ENCODE measurements at regions not wholly inside any gene's neighbourhood (a gene's known extent, or its start where the extent isn't known, plus 50 kb on each side); places are given as distances from the start of the nearest gene placed in this dataset.

DNA sequence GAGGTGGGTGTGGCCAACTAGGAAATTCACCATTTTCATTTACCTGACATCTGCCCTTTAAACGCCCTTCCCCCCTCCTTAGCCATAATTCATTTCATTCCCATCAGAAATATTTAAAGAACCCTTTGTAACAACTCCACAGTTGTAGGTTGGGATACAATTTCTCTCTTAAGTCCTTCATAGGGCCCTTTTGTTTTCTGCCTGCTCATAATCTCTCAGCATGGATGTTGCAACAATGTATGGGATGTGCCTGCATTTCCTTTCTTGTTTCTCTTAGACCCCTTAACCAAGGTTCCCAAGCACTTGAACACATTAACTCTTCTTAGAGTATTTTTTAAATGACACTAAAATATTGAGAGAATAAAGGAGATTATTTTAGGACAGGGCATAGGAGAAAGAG is 51.7 kb upstream of the MYO10 start:
- TF ChIP-seq TAF1 (IDR thresholded peaks at IDR 0.05; ENCODE audit: low read depth) (no peak), TEAD4 (IDR thresholded peaks at IDR 0.05) (no peak), EGR1 (IDR thresholded peaks at IDR 0.05) (no peak), TCF12 (IDR thresholded peaks at IDR 0.05; ENCODE audit: low read depth) (no peak), YY1 (IDR thresholded peaks at IDR 0.05; ENCODE audit: low read depth) (no peak), CREB1 (IDR thresholded peaks at IDR 0.05; ENCODE audit: low read depth) (no peak), NFIC (IDR thresholded peaks at IDR 0.05) (no peak), MAX (IDR thresholded peaks at IDR 0.05) (no peak), ZBTB7A (IDR thresholded peaks at IDR 0.05; ENCODE audit: low read depth) (no peak), RAD21 (IDR thresholded peaks at IDR 0.05; ENCODE audit: low read depth) (no peak), FOXM1 (IDR thresholded peaks at IDR 0.05; ENCODE audit: borderline replicate concordance, low read depth) (no peak), EP300 (IDR thresholded peaks at IDR 0.05; ENCODE audit: borderline replicate concordance) (no peak), CEBPB (IDR thresholded peaks at IDR 0.05) (no peak)
- TF ChIP-seq, protein P1, sequence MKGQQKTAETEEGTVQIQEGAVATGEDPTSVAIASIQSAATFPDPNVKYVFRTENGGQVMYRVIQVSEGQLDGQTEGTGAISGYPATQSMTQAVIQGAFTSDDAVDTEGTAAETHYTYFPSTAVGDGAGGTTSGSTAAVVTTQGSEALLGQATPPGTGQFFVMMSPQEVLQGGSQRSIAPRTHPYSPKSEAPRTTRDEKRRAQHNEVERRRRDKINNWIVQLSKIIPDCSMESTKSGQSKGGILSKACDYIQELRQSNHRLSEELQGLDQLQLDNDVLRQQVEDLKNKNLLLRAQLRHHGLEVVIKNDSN (IDR thresholded peaks at IDR 0.05): no peak
- TF ChIP-seq, protein P2, sequence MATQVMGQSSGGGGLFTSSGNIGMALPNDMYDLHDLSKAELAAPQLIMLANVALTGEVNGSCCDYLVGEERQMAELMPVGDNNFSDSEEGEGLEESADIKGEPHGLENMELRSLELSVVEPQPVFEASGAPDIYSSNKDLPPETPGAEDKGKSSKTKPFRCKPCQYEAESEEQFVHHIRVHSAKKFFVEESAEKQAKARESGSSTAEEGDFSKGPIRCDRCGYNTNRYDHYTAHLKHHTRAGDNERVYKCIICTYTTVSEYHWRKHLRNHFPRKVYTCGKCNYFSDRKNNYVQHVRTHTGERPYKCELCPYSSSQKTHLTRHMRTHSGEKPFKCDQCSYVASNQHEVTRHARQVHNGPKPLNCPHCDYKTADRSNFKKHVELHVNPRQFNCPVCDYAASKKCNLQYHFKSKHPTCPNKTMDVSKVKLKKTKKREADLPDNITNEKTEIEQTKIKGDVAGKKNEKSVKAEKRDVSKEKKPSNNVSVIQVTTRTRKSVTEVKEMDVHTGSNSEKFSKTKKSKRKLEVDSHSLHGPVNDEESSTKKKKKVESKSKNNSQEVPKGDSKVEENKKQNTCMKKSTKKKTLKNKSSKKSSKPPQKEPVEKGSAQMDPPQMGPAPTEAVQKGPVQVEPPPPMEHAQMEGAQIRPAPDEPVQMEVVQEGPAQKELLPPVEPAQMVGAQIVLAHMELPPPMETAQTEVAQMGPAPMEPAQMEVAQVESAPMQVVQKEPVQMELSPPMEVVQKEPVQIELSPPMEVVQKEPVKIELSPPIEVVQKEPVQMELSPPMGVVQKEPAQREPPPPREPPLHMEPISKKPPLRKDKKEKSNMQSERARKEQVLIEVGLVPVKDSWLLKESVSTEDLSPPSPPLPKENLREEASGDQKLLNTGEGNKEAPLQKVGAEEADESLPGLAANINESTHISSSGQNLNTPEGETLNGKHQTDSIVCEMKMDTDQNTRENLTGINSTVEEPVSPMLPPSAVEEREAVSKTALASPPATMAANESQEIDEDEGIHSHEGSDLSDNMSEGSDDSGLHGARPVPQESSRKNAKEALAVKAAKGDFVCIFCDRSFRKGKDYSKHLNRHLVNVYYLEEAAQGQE (IDR thresholded peaks at IDR 0.05; ENCODE audit: low read depth): no peak

GRCh38 chr5:16992006-16992405 is 55.9 kb upstream of the MYO10 start:
- TF ChIP-seq TEAD4 (IDR thresholded peaks at IDR 0.05) (no peak), YY1 (IDR thresholded peaks at IDR 0.05; ENCODE audit: low read depth) (no peak), ZBTB7A (IDR thresholded peaks at IDR 0.05; ENCODE audit: low read depth) (no peak), TCF12 (IDR thresholded peaks at IDR 0.05; ENCODE audit: low read depth) (no peak), EP300 (IDR thresholded peaks at IDR 0.05; ENCODE audit: borderline replicate concordance) (no peak), RAD21 (IDR thresholded peaks at IDR 0.05; ENCODE audit: low read depth) (no peak), CREB1 (IDR thresholded peaks at IDR 0.05; ENCODE audit: low read depth) (no peak), TAF1 (IDR thresholded peaks at IDR 0.05; ENCODE audit: low read depth) (no peak), NFIC (IDR thresholded peaks at IDR 0.05) (no peak), EGR1 (IDR thresholded peaks at IDR 0.05) (no peak), CEBPB (IDR thresholded peaks at IDR 0.05) (no peak), FOXM1 (IDR thresholded peaks at IDR 0.05; ENCODE audit: borderline replicate concordance, low read depth) (no peak), MAX (IDR thresholded peaks at IDR 0.05) (no peak)
- TF ChIP-seq, protein P2 (IDR thresholded peaks at IDR 0.05; ENCODE audit: low read depth): no peak
- TF ChIP-seq, protein P1 (IDR thresholded peaks at IDR 0.05): no peak

DNA sequence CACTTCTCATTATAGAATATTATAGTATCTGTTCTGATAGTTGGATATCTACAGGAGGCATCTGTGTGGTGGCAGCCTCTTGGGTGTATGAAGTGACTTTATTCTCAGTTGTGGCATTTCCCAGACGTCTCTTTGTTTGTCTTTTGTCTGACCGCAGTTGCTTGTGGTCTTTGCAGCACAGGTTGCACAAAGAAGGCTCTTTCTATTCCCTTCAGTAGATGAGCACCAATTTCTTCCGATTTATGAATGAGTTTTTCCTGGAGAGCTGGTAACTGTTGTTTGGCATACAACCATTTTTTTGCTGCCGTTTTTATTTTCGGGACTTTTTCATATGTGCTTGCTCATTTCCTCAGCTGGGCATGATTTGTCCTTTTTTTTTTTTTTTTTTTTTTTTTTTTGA is 56.4 kb upstream of the MYO10 start:
- TF ChIP-seq NFIC (IDR thresholded peaks at IDR 0.05) (no peak), ZBTB7A (IDR thresholded peaks at IDR 0.05; ENCODE audit: low read depth) (no peak), CREB1 (IDR thresholded peaks at IDR 0.05; ENCODE audit: low read depth) (no peak), EP300 (IDR thresholded peaks at IDR 0.05; ENCODE audit: borderline replicate concordance) (no peak), TCF12 (IDR thresholded peaks at IDR 0.05; ENCODE audit: low read depth) (no peak), FOXM1 (IDR thresholded peaks at IDR 0.05; ENCODE audit: borderline replicate concordance, low read depth) (no peak), TEAD4 (IDR thresholded peaks at IDR 0.05) (no peak), YY1 (IDR thresholded peaks at IDR 0.05; ENCODE audit: low read depth) (no peak), RAD21 (IDR thresholded peaks at IDR 0.05; ENCODE audit: low read depth) (no peak), MAX (IDR thresholded peaks at IDR 0.05) (no peak), TAF1 (IDR thresholded peaks at IDR 0.05; ENCODE audit: low read depth) (no peak), CEBPB (IDR thresholded peaks at IDR 0.05) (no peak), EGR1 (IDR thresholded peaks at IDR 0.05) (no peak)
- TF ChIP-seq, protein P2 (IDR thresholded peaks at IDR 0.05; ENCODE audit: low read depth): no peak
- TF ChIP-seq, protein P1 (IDR thresholded peaks at IDR 0.05): no peak

Data from Ishikawa (cell line).